ENCODE measurements at regions not wholly inside any gene's neighbourhood (a gene's known extent, or its start where the extent isn't known, plus 50 kb on each side); places are given as distances from the start of the nearest gene placed in this dataset.
"Not testable (repeated sequence)": the region's sequence is repeated elsewhere in the genome, so short reads cannot be mapped to it uniquely, and the experiment has no call there.

- H3K4me3 ChIP-seq (ENCODE audit: low read depth, low read length); CTCF ChIA-PET; POLR2A ChIA-PET; H3K4me1 ChIP-seq (ENCODE audit: control insufficient read depth, insufficient read depth, low read length); H3K36me3 ChIP-seq (ENCODE audit: control insufficient read depth in 2 of 2, insufficient read depth in 1 of 2, low read length in 2 of 2); H3K9me3 ChIP-seq (ENCODE audit: control insufficient read depth, insufficient read depth, low read depth, low read length); H3K27ac ChIP-seq (ENCODE audit: extremely low read depth, low read depth, low read length): not testable (repeated sequence)
These were observed 289.4 kb downstream of the CNTNAP3B start for GRCh38 chr9:41839786-41840185.

DNA sequence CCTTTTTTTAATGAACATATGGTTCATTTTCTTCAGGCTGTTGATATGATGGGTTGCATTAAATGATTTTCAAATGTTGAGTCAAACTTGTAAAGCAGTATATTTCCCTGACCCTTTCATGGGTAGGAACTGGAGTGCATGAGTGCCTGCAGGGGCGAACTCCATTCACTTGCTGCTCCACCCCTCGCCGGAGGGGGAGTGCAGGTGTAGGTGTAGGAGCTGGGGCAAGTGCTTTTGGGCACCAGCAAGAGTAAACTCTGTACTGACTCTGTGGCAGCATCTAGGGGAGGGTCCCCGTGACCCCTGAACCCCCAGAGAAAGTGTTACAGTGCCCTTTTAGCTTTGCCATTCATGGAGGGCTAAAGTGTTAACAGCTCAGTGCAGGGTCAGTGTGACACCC lies 290.3 kb downstream of the CNTNAP3B start:
- H3K4me1 ChIP-seq (ENCODE audit: control insufficient read depth, insufficient read depth, low read length); POLR2A ChIA-PET; H3K9me3 ChIP-seq (ENCODE audit: control insufficient read depth, insufficient read depth, low read depth, low read length); CTCF ChIA-PET; H3K27ac ChIP-seq (ENCODE audit: extremely low read depth, low read depth, low read length); H3K36me3 ChIP-seq (ENCODE audit: control insufficient read depth in 2 of 2, insufficient read depth in 1 of 2, low read length in 2 of 2); H3K4me3 ChIP-seq (ENCODE audit: low read depth, low read length): not testable (repeated sequence)

- CTCF ChIA-PET; POLR2A ChIA-PET; H3K4me3 ChIP-seq (ENCODE audit: low read depth, low read length); H3K9me3 ChIP-seq (ENCODE audit: control insufficient read depth, insufficient read depth, low read depth, low read length); H3K36me3 ChIP-seq (ENCODE audit: control insufficient read depth in 2 of 2, insufficient read depth in 1 of 2, low read length in 2 of 2); H3K27ac ChIP-seq (ENCODE audit: extremely low read depth, low read depth, low read length); H3K4me1 ChIP-seq (ENCODE audit: control insufficient read depth, insufficient read depth, low read length): not testable (repeated sequence)
These were observed 290.7 kb downstream of the CNTNAP3B start for GRCh38 chr9:41838562-41838851.

DNA sequence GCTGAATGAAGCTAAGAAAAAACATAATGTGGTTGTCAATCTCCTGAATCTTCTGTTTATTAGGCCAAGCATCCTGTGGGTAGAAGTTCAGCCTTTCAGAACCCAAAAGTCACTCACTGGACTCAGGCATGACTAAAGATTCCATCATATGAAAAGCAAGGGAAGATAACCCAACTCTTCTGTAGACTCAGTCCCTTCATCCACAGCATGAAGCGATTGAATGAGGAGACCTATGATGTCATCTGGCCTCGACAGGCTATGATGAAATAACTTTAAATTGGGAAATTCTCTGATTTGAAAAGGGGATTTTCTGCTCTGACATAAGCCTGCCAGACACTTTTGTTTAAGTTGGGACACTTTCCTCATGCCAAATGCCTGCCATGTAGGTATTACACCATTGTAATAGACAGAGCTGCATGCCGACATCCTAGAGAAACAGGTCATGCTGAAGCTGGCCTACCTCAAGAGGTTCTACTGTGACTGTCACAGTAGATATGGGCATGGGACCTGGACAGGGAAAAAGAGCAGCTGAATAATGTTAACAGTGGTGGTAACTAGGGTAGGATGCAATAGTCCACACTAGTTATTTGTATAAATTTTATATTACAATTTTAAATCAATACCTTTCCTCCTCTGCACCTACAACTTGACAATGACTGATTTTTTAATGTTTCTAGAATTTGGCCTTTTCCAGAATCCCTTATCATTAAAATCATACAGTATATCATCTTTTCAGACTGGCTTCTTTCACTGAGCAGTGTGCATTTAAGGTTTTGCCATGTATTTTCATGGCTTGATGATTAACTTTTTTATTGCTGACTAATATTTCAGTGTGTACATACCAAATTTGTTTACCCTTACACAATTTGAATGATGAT lies 291.3 kb downstream of the CNTNAP3B start:
- CTCF ChIA-PET; H3K27ac ChIP-seq (ENCODE audit: extremely low read depth, low read depth, low read length); H3K4me3 ChIP-seq (ENCODE audit: low read depth, low read length); H3K36me3 ChIP-seq (ENCODE audit: control insufficient read depth in 2 of 2, insufficient read depth in 1 of 2, low read length in 2 of 2); H3K4me1 ChIP-seq (ENCODE audit: control insufficient read depth, insufficient read depth, low read length); H3K9me3 ChIP-seq (ENCODE audit: control insufficient read depth, insufficient read depth, low read depth, low read length); POLR2A ChIA-PET: not testable (repeated sequence)

DNA sequence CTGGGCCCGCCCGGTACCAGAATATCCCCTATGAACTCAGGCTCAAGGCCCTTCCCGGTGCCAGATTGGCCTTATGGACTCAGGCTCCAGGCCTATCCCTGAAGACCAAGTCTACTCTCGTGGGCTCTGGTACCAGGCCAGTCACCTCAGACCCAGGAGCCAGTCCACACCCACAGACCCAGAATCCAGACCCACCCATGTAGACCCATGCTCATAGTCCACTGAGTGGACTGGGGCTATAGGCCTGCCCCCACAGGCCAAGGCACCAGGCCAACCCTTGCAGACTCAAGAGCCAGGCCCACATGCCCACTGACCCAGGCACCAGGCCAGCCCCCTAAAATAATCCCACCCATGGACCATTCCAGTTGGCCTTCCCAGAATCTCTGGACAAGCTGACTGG lies 296.1 kb downstream of the CNTNAP3B start:
- H3K36me3 ChIP-seq (ENCODE audit: control insufficient read depth in 2 of 2, insufficient read depth in 1 of 2, low read length in 2 of 2); POLR2A ChIA-PET; H3K4me3 ChIP-seq (ENCODE audit: low read depth, low read length); H3K4me1 ChIP-seq (ENCODE audit: control insufficient read depth, insufficient read depth, low read length); H3K9me3 ChIP-seq (ENCODE audit: control insufficient read depth, insufficient read depth, low read depth, low read length); CTCF ChIA-PET; H3K27ac ChIP-seq (ENCODE audit: extremely low read depth, low read depth, low read length): not testable (repeated sequence)

DNA sequence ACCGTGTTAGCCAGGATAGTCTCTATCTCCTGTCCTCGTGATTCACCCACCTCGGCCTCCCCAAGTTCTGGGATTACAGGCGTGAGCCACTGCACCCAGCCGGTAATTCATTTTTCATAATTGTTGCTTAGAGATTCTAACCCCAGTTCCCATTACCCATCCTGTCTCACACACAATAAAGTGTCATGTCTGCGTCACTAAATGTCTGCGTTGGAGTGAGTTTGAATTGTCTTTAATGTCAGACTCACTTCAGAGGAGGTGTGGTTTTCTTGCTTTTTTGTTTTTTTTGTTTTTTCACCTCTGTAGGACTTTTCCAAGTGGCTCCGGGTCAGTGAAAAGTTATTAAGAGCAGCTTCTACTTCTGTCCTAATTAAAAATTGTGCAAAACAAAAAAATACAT lies 304.5 kb downstream of the CNTNAP3B start:
- H3K36me3 ChIP-seq (ENCODE audit: control insufficient read depth in 2 of 2, insufficient read depth in 1 of 2, low read length in 2 of 2); H3K4me3 ChIP-seq (ENCODE audit: low read depth, low read length); POLR2A ChIA-PET; H3K9me3 ChIP-seq (ENCODE audit: control insufficient read depth, insufficient read depth, low read depth, low read length); H3K27ac ChIP-seq (ENCODE audit: extremely low read depth, low read depth, low read length); CTCF ChIA-PET; H3K4me1 ChIP-seq (ENCODE audit: control insufficient read depth, insufficient read depth, low read length): not testable (repeated sequence)

DNA sequence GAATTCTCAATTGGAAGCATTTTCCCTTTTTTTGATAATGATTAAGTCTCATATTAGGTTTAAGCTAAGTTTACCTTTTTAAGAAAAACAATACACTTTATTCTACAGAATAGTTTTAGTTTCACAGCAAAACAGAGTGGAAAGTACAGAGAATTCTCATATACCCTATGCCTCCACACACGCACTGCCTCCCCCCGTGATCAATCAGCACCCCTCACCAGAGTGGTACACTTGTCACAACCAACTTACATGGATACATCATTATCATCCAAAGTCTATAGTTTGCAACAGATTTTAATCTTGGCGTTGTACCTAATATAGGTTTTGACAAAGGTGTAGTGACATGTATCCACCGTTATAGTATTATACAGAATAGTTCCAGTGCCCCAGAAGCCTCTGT lies 326.5 kb downstream of the CNTNAP3B start:
- H3K4me1 ChIP-seq (ENCODE audit: control insufficient read depth, insufficient read depth, low read length); CTCF ChIA-PET; H3K4me3 ChIP-seq (ENCODE audit: low read depth, low read length); H3K9me3 ChIP-seq (ENCODE audit: control insufficient read depth, insufficient read depth, low read depth, low read length); POLR2A ChIA-PET; H3K36me3 ChIP-seq (ENCODE audit: control insufficient read depth in 2 of 2, insufficient read depth in 1 of 2, low read length in 2 of 2); H3K27ac ChIP-seq (ENCODE audit: extremely low read depth, low read depth, low read length): not testable (repeated sequence)

- H3K9me3 ChIP-seq (ENCODE audit: control insufficient read depth, insufficient read depth, low read depth, low read length); H3K4me3 ChIP-seq (ENCODE audit: low read depth, low read length); H3K36me3 ChIP-seq (ENCODE audit: control insufficient read depth in 2 of 2, insufficient read depth in 1 of 2, low read length in 2 of 2); POLR2A ChIA-PET; CTCF ChIA-PET; H3K4me1 ChIP-seq (ENCODE audit: control insufficient read depth, insufficient read depth, low read length); H3K27ac ChIP-seq (ENCODE audit: extremely low read depth, low read depth, low read length): not testable (repeated sequence)
These were observed 330.5 kb downstream of the CNTNAP3B start for GRCh38 chr9:41798684-41799083.

- CTCF ChIA-PET; H3K4me3 ChIP-seq (ENCODE audit: low read depth, low read length); POLR2A ChIA-PET; H3K27ac ChIP-seq (ENCODE audit: extremely low read depth, low read depth, low read length); H3K4me1 ChIP-seq (ENCODE audit: control insufficient read depth, insufficient read depth, low read length); H3K36me3 ChIP-seq (ENCODE audit: control insufficient read depth in 2 of 2, insufficient read depth in 1 of 2, low read length in 2 of 2); H3K9me3 ChIP-seq (ENCODE audit: control insufficient read depth, insufficient read depth, low read depth, low read length): not testable (repeated sequence)
These were observed 338.4 kb downstream of the CNTNAP3B start for GRCh38 chr9:41790719-41791363.

GRCh38 chr9:41790007-41790406 lies 339.2 kb downstream of the CNTNAP3B start:
- POLR2A ChIA-PET; CTCF ChIA-PET; H3K36me3 ChIP-seq (ENCODE audit: control insufficient read depth in 2 of 2, insufficient read depth in 1 of 2, low read length in 2 of 2); H3K9me3 ChIP-seq (ENCODE audit: control insufficient read depth, insufficient read depth, low read depth, low read length); H3K4me1 ChIP-seq (ENCODE audit: control insufficient read depth, insufficient read depth, low read length); H3K4me3 ChIP-seq (ENCODE audit: low read depth, low read length); H3K27ac ChIP-seq (ENCODE audit: extremely low read depth, low read depth, low read length): not testable (repeated sequence)

DNA sequence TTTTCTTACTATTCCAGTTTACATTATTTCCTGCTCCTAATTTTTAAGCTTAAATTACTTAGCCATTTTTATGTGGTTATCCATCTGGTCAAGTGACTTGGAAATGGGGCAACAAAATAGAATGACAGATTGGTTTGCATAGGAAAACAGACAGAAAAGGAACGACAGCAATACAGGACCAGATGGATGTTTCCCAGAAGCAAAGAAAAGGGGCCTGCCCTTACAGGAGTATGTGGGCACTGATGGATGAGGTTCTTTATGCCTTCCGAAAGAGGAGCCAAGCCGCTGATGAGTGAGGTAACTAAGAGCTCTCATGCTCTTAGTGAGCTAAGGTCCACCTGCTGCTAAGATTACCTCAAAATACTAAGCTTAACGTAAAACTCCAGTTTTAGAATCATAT lies 339.8 kb downstream of the CNTNAP3B start:
- CTCF ChIA-PET; H3K4me1 ChIP-seq (ENCODE audit: control insufficient read depth, insufficient read depth, low read length); H3K36me3 ChIP-seq (ENCODE audit: control insufficient read depth in 2 of 2, insufficient read depth in 1 of 2, low read length in 2 of 2); POLR2A ChIA-PET; H3K4me3 ChIP-seq (ENCODE audit: low read depth, low read length); H3K27ac ChIP-seq (ENCODE audit: extremely low read depth, low read depth, low read length); H3K9me3 ChIP-seq (ENCODE audit: control insufficient read depth, insufficient read depth, low read depth, low read length): not testable (repeated sequence)
